Fibroblast of lung (primary cell): ENCODE measurements at regions not wholly inside any gene's neighbourhood (a gene's known extent, or its start where the extent isn't known, plus 50 kb on each side); places are given as distances from the start of the nearest gene placed in this dataset.

Experiments
- DNase-seq, 2 donors: peaks; one replicate each; pipeline versions ENCODE4 v3.0.0 to v3.0.0-alpha.2; 2010; ENCODE audit warnings: low read depth in 2 of 2
- H2AFZ ChIP-seq: 2 replicates; pipeline ENCODE4 v1.5.1; 2012; ENCODE audit warnings: low read length, control low read depth, inconsistent platforms
- H3K27ac ChIP-seq: 2 replicates; pipeline ENCODE4 v1.5.1; 2011; ENCODE audit warnings: low read length, control low read depth; ENCODE audit not compliant: insufficient read depth
- H3K27me3 ChIP-seq: 2 replicates; pipeline ENCODE4 v1.5.1; 2011; ENCODE audit warnings: mild to moderate bottlenecking, low read length; ENCODE audit not compliant: control insufficient read depth, insufficient read depth
- H3K36me3 ChIP-seq: 2 replicates; pipeline ENCODE4 v1.5.1; 2011; ENCODE audit warnings: low read length; ENCODE audit not compliant: control insufficient read depth, insufficient read depth
- H3K4me1 ChIP-seq: 2 replicates; pipeline ENCODE4 v1.5.1; 2011; ENCODE audit warnings: low read length; ENCODE audit not compliant: control insufficient read depth, insufficient read depth; ENCODE audit errors: extremely low read depth
- H3K4me2 ChIP-seq: 2 replicates; pipeline ENCODE4 v1.5.1; 2011; ENCODE audit warnings: low read length, control low read depth; ENCODE audit not compliant: insufficient read depth; ENCODE audit errors: extremely low read depth
- H3K4me3 ChIP-seq, 4 experiments: fragments of 200-600 bp in 1 of 4; sonication (generic) in 1 of 4; replicated peaks in 1 of 4; 2 replicates each; pipeline ENCODE4 v1.5.1; 2011 to 2016; ENCODE audit warnings: low read length in 4 of 4, low read depth in 3 of 4, mild to moderate bottlenecking in 3 of 4, control low read depth in 2 of 4, inconsistent platforms in 1 of 4, mixed read lengths in 1 of 4; ENCODE audit not compliant: insufficient read depth in 1 of 4; ENCODE audit errors: control extremely low read depth in 1 of 4
- H3K79me2 ChIP-seq: 2 replicates; pipeline ENCODE4 v1.5.1; 2012; ENCODE audit warnings: mild to moderate bottlenecking, low read length, inconsistent platforms; ENCODE audit not compliant: control insufficient read depth, insufficient read depth
- H3K9ac ChIP-seq: 2 replicates; pipeline ENCODE4 v1.5.1; 2011; ENCODE audit warnings: mild to moderate bottlenecking, low read length, control low read depth; ENCODE audit not compliant: insufficient read depth
- H3K9me3 ChIP-seq: 2 replicates; pipeline ENCODE4 v1.5.1; 2012; ENCODE audit warnings: low read depth, low read length; ENCODE audit not compliant: control insufficient read depth, insufficient read depth
- H4K20me1 ChIP-seq: 2 replicates; pipeline ENCODE4 v1.5.1; 2011; ENCODE audit warnings: low read length; ENCODE audit not compliant: control insufficient read depth, insufficient read depth; ENCODE audit errors: extremely low read depth
- EZH2 ChIP-seq: IDR thresholded peaks from 2 replicates; pipeline ENCODE4 v1.5.1; 2012; ENCODE audit warnings: low read length, control low read depth, mild to moderate bottlenecking; ENCODE audit errors: missing control alignments
- TF ChIP-seq, protein P1 (sequence below), 2 donors: IDR thresholded peaks in 1 of 2; conservative IDR thresholded peaks in 1 of 2; 1 replicate in 1 of 2; 2 replicates in 1 of 2; pipeline ENCODE4 v1.5.1; 2011 to 2012; ENCODE audit warnings: low read length in 2 of 2, control low read depth in 1 of 2, inconsistent platforms in 1 of 2, low read depth in 1 of 2, mild to moderate bottlenecking in 1 of 2

DNA sequence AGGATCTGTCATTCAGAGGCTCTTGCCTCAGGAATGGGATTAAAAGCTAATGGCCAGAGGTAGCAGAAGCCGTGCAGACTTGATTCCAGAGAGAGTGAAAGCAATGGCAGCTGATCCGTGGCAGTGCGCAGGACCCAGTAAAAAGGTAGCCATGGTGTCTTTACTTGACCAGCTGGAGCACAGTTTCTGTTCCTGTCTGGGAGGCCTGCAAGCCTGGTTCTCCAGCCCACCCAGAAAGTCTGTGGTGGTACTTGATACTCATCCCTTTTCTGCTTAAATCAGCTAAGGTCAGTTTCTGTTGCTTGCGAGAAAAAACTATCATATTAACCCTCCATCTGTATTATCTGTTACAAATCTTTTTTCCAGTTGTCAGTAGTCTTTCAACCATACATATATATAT lies 86.7 kb downstream of the RPS6KA4 start:
- no peak for DNase-seq
- H3K4me3 ChIP-seq: no peak overlapping the region
- no peak overlapping the region for H3K4me2 ChIP-seq
- H4K20me1 ChIP-seq: no peaks in the 10 kb centered on the region
- no peaks in the 10 kb centered on the region for H3K79me2 ChIP-seq
- TF ChIP-seq, protein P1, sequence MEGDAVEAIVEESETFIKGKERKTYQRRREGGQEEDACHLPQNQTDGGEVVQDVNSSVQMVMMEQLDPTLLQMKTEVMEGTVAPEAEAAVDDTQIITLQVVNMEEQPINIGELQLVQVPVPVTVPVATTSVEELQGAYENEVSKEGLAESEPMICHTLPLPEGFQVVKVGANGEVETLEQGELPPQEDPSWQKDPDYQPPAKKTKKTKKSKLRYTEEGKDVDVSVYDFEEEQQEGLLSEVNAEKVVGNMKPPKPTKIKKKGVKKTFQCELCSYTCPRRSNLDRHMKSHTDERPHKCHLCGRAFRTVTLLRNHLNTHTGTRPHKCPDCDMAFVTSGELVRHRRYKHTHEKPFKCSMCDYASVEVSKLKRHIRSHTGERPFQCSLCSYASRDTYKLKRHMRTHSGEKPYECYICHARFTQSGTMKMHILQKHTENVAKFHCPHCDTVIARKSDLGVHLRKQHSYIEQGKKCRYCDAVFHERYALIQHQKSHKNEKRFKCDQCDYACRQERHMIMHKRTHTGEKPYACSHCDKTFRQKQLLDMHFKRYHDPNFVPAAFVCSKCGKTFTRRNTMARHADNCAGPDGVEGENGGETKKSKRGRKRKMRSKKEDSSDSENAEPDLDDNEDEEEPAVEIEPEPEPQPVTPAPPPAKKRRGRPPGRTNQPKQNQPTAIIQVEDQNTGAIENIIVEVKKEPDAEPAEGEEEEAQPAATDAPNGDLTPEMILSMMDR (conservative IDR thresholded peaks at IDR 0.05 in 1 of 2, IDR thresholded peaks at IDR 0.05 in 1 of 2; ENCODE audit: low read depth in 1 of 2, low read length in 2 of 2): no peak
- TF ChIP-seq EZH2: no peak
- peaks cover 6% of the 10 kb centered on the region for H3K4me1 ChIP-seq
- H3K36me3 ChIP-seq: no peaks in the 10 kb centered on the region
- H3K9me3 ChIP-seq: no peaks in the 10 kb centered on the region
- H3K27ac ChIP-seq: no peak overlapping the region
- no peak overlapping the region for H2AFZ ChIP-seq
- peaks cover 12% of the 10 kb centered on the region for H3K27me3 ChIP-seq
- H3K9ac ChIP-seq: no peak overlapping the region

DNA sequence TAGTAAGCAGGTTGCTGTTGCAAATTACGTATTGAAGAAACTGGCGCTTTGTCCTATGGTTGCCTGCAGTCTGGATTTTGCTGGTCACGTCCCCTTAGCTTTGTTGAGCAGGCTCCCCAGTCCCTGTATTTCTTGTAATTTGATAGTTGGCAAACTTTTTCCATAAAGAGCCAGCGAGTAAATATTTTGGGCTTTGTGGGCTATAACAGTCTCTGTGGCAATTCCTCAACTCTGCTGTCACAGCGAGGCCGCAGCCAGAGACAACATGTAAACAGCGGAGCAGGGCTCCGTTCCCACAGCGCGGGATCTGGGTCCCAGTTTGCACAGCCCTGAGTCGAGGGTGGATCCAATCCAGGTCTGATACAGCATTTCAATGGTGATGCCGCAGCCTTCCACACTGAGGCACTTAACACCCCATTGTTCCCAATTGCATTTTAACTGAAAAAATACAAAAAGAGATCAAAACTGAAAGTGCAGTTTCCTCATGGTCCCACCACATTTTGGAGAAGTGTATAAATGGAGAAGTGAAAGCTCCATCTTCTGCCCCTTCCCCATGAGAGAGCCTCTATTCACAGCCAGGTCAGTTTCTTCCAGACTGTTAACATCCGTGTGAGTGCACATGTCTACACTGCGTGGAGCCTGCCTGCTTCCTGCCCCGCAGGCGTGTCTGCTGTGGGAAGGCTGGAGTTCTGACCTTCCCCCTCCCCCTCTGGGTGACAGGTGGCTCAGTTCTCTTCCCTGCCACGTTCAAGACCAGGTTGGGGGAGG lies 89.1 kb downstream of the RPS6KA4 start:
- Histone ChIP-seq H3K4me3 (peak overlapping the region; percentile 23 to 42 (median 30)), H3K36me3 (no peaks in the 10 kb centered on the region), H3K4me2 (peak overlapping the region; percentile 72), H3K9me3 (no peaks in the 10 kb centered on the region), H3K27ac (no peak overlapping the region), H2AFZ (no peak overlapping the region), H3K79me2 (no peaks in the 10 kb centered on the region), H3K27me3 (peaks cover 10% of the 10 kb centered on the region), H3K9ac (no peak overlapping the region), H3K4me1 (peaks cover 6% of the 10 kb centered on the region), H4K20me1 (no peaks in the 10 kb centered on the region)
- TF ChIP-seq, protein P1 (conservative IDR thresholded peaks at IDR 0.05 in 1 of 2, IDR thresholded peaks at IDR 0.05 in 1 of 2; ENCODE audit: low read depth in 1 of 2, low read length in 2 of 2): no peak
- TF ChIP-seq EZH2: no peak
- peak; percentile 13 to 20 for DNase-seq

DNA sequence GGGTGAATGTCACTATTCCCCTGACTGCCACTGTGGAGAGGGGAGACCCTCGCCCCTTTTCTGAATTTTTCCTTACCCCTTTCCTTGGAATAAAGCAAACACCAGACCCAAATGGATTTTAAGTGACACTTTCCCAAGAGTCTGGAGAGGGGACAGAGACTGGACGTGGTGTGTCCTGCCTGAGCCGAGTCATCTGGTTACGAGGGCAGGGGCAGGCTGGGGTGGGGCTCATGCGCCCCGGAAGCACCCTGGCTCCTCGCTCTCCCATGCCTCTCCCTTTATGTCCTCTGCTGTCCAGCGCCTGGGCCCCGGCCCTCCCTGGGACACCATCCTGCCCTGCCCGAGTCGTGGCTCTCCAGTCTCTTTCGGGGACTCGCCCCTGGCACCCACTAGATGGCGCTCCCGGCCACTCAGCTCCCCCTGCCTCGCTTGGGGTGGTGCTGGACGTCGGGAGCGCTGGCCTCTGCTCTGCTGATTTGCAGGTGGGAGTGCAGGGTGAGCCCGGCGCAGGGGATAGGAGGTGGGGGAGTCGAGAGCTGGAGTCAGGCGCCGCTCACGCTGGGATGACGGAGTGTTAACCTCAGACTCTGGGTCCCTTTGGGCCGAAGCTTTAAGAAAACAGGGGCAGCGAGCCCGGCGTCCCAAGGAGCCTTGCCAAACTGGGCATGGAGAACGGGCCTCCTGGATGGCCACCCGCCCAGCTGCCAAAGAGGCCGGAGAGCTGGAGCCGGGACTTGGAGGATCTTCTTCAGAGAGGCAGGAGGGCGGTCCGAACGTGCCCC lies 89.8 kb downstream of the RPS6KA4 start:
- peaks cover 10% of the 10 kb centered on the region for H3K27me3 ChIP-seq
- peaks cover 6% of the 10 kb centered on the region for H3K4me1 ChIP-seq
- H3K9me3 ChIP-seq: no peaks in the 10 kb centered on the region
- peak overlapping the region; percentile 72 for H3K4me2 ChIP-seq
- no peak overlapping the region for H3K9ac ChIP-seq
- no peak overlapping the region for H3K27ac ChIP-seq
- peak; percentile 51 to 52 for DNase-seq
- H3K36me3 ChIP-seq: no peaks in the 10 kb centered on the region
- H2AFZ ChIP-seq: no peak overlapping the region
- no peaks in the 10 kb centered on the region for H3K79me2 ChIP-seq
- TF ChIP-seq EZH2: no peak
- TF ChIP-seq, protein P1 (conservative IDR thresholded peaks at IDR 0.05 in 1 of 2, IDR thresholded peaks at IDR 0.05 in 1 of 2; ENCODE audit: low read depth in 1 of 2, low read length in 2 of 2): peak; percentile 68 to 83
- H4K20me1 ChIP-seq: no peaks in the 10 kb centered on the region
- H3K4me3 ChIP-seq: peak overlapping the region in 2 of 4 experiments; percentile 23 to 42
